ENCODE measurements at regions not wholly inside any gene's neighbourhood (a gene's known extent, or its start where the extent isn't known, plus 50 kb on each side); places are given as distances from the start of the nearest gene placed in this dataset.

GRCh38 chr17:70901870-70902269 is 732.5 kb downstream of the KCNJ2 start:
- TF ChIP-seq CTCF (IDR thresholded peaks at IDR 0.05; ENCODE audit: insufficient read depth, low read length, poor library complexity, severe bottlenecking) (no peak), EZH2phosphoT487 (conservative IDR thresholded peaks at IDR 0.05; ENCODE audit: low read length) (no peak)
